PFSK-1 (cell line): ENCODE measurements at regions not wholly inside any gene's neighbourhood (a gene's known extent, or its start where the extent isn't known, plus 50 kb on each side); places are given as distances from the start of the nearest gene placed in this dataset.

ENCODE experiments used
- FOXP2 ChIP-seq: optimal IDR thresholded peaks from 2 replicates; pipeline ENCODE3; 2011; ENCODE audit warnings: borderline replicate concordance, control low read depth, inconsistent platforms; ENCODE audit not compliant: insufficient read depth; ENCODE audit errors: extremely low read length, extremely low read depth
- POLR2AphosphoS5 ChIP-seq: IDR thresholded peaks from 2 replicates; pipeline ENCODE4 v1.6.1; 2012; ENCODE audit warnings: low read depth, mild to moderate bottlenecking, control low read depth, low read length, moderate library complexity
- SIN3A ChIP-seq: IDR thresholded peaks from 2 replicates; pipeline ENCODE4 v1.6.1; 2012; ENCODE audit warnings: mild to moderate bottlenecking, low read length, moderate library complexity, borderline replicate concordance; ENCODE audit not compliant: insufficient read depth
- TAF1 ChIP-seq: IDR thresholded peaks from 2 replicates; pipeline ENCODE4 v1.6.1; 2012; ENCODE audit warnings: low read length, control low read depth, borderline replicate concordance; ENCODE audit not compliant: insufficient read depth
- TF ChIP-seq, protein P1 (sequence below), 2 experiments: IDR thresholded peaks; 2 replicates each; pipeline versions ENCODE4 v1.6.1 to v1.8.0; 2011 to 2012; ENCODE audit warnings: low read depth in 2 of 2, low read length in 2 of 2, control low read depth in 1 of 2, inconsistent platforms in 1 of 2, mild to moderate bottlenecking in 1 of 2, moderate library complexity in 1 of 2; ENCODE audit not compliant: insufficient read depth in 1 of 2

DNA sequence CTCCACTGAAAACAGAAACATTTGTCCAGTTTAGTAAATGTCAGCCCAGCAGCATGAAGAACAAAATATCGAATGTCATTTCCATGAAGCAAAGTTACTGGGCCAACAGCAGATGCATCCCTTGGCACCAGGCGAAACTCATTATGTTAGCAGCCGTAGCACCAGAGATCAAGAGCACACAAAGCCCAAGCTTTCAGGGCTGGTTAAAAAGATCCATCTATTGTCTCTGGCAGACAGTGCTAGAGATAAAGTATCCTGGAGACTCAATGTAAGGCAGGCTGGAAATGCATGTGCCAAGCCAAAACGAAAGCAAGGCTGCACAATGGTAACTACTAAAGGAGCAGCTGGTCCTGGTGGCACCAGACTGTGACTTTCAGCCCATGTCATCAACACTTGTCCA is 120.3 kb upstream of the PLEKHG7 start:
- TF ChIP-seq TAF1 (no peak), FOXP2 (no peak), SIN3A (no peak), POLR2AphosphoS5 (no peak)
- TF ChIP-seq, protein P1, sequence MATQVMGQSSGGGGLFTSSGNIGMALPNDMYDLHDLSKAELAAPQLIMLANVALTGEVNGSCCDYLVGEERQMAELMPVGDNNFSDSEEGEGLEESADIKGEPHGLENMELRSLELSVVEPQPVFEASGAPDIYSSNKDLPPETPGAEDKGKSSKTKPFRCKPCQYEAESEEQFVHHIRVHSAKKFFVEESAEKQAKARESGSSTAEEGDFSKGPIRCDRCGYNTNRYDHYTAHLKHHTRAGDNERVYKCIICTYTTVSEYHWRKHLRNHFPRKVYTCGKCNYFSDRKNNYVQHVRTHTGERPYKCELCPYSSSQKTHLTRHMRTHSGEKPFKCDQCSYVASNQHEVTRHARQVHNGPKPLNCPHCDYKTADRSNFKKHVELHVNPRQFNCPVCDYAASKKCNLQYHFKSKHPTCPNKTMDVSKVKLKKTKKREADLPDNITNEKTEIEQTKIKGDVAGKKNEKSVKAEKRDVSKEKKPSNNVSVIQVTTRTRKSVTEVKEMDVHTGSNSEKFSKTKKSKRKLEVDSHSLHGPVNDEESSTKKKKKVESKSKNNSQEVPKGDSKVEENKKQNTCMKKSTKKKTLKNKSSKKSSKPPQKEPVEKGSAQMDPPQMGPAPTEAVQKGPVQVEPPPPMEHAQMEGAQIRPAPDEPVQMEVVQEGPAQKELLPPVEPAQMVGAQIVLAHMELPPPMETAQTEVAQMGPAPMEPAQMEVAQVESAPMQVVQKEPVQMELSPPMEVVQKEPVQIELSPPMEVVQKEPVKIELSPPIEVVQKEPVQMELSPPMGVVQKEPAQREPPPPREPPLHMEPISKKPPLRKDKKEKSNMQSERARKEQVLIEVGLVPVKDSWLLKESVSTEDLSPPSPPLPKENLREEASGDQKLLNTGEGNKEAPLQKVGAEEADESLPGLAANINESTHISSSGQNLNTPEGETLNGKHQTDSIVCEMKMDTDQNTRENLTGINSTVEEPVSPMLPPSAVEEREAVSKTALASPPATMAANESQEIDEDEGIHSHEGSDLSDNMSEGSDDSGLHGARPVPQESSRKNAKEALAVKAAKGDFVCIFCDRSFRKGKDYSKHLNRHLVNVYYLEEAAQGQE (IDR thresholded peaks at IDR 0.05; ENCODE audit: insufficient read depth in 1 of 2, low read depth in 2 of 2, low read length in 2 of 2) = no peak

DNA sequence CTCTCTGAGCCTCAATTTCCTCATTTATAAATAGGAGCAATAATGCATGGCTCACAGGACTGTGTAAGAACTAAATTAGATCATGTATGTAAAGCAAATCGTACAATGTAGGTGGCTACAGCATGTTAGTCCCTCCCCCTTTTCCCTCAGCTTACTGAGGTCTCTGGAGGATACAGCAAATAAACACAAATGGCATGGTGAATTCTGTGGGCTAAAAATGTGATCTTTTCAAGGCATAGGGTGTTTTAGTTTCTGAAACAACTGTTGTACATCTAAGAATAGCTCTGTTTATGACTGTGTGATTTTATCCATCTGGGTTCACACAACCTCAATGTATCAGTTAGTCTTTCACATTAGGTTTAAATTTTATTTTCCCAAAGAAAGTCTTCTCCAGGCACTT is 121.2 kb upstream of the PLEKHG7 start:
- no peak for TF ChIP-seq POLR2AphosphoS5
- TF ChIP-seq FOXP2 = no peak
- no peak for TF ChIP-seq SIN3A
- TF ChIP-seq, protein P1 (IDR thresholded peaks at IDR 0.05; ENCODE audit: insufficient read depth in 1 of 2, low read depth in 2 of 2, low read length in 2 of 2) = no peak
- TF ChIP-seq TAF1 = no peak

DNA sequence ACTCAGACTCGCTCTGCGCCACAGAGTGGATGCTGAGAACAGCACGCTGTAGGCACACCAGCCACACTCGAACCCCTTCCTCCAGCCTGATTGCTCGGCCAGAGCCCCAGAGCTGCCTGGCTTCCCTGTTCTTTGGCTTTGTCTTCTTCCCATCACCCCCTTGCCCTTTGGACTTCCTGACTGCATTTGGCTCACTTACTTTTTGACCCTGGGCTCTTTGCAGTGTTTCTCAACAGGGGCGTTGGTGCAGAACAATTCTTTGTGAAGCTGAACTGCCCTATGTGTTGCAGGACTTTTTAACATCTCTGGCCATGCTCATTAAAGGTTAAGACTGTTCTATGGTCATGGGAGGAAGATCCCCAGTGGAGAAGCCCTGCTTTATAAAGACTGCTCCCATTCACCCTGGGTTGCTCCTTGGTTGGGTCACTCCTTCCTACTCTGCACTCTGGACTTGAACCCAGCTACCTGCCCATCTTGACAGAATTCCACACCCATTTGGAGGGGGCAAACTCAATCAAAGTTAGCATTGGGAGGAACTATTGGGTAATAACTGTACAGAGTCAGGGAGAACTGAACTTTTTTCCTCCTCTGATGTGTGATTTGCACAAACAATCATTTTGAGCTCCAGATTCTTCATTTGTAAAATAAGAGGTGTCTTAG is 127.7 kb upstream of the PLEKHG7 start:
- TF ChIP-seq TAF1 (no peak), POLR2AphosphoS5 (no peak), FOXP2 (no peak), SIN3A (no peak)
- TF ChIP-seq, protein P1 (IDR thresholded peaks at IDR 0.05; ENCODE audit: insufficient read depth in 1 of 2, low read depth in 2 of 2, low read length in 2 of 2) = no peak

DNA sequence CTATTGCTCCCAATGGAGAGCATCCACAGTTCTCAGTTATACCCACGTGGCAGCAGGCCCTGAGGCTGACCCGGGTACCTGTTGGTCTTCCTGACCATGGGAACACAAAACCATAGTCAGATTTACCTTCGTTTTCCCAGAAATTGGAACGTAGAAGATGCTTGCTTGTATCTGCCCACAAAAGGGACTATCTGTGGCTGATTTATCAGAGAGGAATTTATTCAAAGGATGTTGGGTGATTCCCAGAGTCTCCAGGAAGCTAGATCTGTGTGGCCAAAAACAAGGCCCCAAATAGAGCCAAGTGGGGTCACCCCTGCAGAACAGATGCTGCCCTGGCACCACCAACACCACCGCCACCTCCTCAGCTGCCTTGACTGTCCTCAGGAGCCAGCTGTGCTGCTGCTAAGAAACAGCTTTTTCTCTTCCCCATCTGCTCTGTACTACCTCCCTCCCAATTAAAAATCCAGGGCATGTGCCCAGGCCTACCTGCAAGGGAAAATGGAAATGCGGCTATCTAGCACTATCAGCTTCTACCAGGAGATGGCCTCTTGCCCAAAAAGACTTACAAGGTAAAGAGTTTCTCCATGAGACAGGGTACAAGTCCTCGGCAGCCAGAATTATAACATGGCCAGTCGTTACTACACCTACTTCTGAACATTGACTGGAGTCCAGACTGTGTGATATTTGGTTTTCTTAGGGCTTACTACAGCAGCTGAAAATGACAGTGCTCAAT is 128.6 kb upstream of the PLEKHG7 start:
- no peak for TF ChIP-seq POLR2AphosphoS5
- TF ChIP-seq, protein P1 (IDR thresholded peaks at IDR 0.05; ENCODE audit: insufficient read depth in 1 of 2, low read depth in 2 of 2, low read length in 2 of 2) = no peak

DNA sequence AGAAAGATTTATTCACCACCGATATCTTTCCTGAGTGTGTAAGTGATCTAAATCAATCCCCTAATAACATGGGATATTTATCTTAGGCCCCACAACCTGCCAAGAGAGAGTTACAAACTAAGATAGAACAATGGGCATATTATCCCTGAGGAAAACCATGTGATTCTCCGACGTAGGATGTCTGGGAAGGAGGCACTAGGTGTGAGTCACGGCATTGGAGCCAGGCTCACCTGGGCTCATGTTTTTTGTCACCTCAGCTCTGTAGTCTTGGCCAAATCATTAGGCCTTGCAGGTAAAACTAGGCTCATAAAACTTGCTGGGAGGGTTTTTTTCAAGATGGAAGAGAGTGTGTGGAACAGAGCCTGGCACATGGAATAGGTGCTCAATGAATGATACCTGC is 129.7 kb upstream of the PLEKHG7 start:
- TF ChIP-seq TAF1 (no peak), SIN3A (no peak), POLR2AphosphoS5 (no peak)
- TF ChIP-seq, protein P1 (IDR thresholded peaks at IDR 0.05; ENCODE audit: insufficient read depth in 1 of 2, low read depth in 2 of 2, low read length in 2 of 2) = no peak
